ENCODE measurements at regions not wholly inside any gene's neighbourhood (a gene's known extent, or its start where the extent isn't known, plus 50 kb on each side); places are given as distances from the start of the nearest gene placed in this dataset.
A peak's percentile ranks its signal among the peaks of the same experiment; 100 is the strongest.

DNA sequence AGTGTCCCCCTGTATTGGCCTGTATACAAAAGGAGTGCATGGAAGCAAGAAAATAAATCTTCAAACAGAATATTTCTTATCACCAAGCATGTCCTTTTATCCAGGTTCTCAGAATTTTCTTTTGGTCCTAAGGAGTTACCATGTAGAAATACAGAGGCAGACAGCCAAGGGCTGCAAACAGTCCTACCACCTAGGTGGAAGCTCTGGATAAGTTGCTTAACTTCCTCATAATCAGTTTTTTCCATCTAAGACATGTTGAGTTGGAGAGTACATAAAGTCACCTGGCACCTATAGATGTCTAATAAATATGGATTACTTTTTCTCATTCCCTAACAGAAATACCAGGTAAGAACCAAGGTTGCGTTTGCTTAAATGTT, 57.0 kb upstream of the BLID start:
- intact Hi-C loops (cut with DNase I) = no loop called here
- Histone ChIP-seq H3K36me3 (no peaks in the 10 kb centered on the region), H3K4me1 (no peaks in the 10 kb centered on the region), H3K27ac (no peak overlapping the region), H3K27me3 (no peaks in the 10 kb centered on the region), H3K4me3 (no peak overlapping the region), H3K9me3 (no peaks in the 10 kb centered on the region)
- TF ChIP-seq, protein P1, sequence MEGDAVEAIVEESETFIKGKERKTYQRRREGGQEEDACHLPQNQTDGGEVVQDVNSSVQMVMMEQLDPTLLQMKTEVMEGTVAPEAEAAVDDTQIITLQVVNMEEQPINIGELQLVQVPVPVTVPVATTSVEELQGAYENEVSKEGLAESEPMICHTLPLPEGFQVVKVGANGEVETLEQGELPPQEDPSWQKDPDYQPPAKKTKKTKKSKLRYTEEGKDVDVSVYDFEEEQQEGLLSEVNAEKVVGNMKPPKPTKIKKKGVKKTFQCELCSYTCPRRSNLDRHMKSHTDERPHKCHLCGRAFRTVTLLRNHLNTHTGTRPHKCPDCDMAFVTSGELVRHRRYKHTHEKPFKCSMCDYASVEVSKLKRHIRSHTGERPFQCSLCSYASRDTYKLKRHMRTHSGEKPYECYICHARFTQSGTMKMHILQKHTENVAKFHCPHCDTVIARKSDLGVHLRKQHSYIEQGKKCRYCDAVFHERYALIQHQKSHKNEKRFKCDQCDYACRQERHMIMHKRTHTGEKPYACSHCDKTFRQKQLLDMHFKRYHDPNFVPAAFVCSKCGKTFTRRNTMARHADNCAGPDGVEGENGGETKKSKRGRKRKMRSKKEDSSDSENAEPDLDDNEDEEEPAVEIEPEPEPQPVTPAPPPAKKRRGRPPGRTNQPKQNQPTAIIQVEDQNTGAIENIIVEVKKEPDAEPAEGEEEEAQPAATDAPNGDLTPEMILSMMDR (IDR thresholded peaks at IDR 0.05) = no peak
- no peak for TF ChIP-seq POLR2AphosphoS5 (IDR thresholded peaks at IDR 0.05; ENCODE audit: insufficient read depth in 1 of 2, low read depth in 1 of 2)
- no peak for TF ChIP-seq POLR2A (IDR thresholded peaks at IDR 0.05)
- no peak for DNase-seq (ENCODE audit: extremely low spot score in 2 of 2)

DNA sequence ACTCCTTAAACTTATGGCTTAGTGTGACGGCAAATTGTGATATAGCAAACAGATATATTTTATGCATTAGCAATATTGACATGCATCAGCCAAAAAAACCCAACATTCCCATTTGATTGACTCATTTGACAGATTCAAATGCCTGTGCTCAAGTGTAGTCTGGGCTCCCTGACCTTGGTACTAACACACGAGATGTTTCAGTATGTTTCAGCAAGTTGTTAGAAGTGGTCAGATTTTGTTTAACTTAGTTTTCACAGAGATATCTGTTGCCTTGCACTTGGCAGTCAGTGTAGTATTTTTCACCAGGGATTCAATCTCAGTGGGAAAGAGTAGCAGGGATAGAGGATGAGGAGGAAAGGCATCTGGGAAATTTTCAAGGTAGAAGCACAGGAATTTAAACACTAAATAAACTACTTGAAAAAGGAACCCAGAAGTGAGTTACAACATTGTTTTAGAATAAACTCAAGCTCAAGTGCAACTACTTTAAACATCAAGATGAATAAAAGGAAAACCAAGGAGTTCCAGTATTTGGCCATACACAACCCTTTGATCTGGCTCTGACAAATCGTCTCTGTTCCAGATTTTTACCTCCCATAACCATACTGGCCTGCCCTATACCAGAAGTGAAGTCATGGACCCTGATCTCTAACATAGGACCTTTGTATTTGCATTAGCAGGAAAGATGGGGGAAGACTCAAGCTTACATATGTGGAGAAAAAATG, 56.5 kb upstream of the BLID start:
- Histone ChIP-seq H3K4me3 (no peak overlapping the region), H3K9me3 (no peaks in the 10 kb centered on the region), H3K27ac (no peak overlapping the region), H3K36me3 (no peaks in the 10 kb centered on the region), H3K27me3 (no peaks in the 10 kb centered on the region), H3K4me1 (no peaks in the 10 kb centered on the region)
- DNase-seq (ENCODE audit: extremely low spot score in 2 of 2) = no peak
- no peak for TF ChIP-seq POLR2AphosphoS5 (IDR thresholded peaks at IDR 0.05; ENCODE audit: insufficient read depth in 1 of 2, low read depth in 1 of 2)
- no peak for TF ChIP-seq POLR2A (IDR thresholded peaks at IDR 0.05)
- TF ChIP-seq, protein P1 (IDR thresholded peaks at IDR 0.05) = no peak
- intact Hi-C loops (cut with DNase I) = no loop called here

DNA sequence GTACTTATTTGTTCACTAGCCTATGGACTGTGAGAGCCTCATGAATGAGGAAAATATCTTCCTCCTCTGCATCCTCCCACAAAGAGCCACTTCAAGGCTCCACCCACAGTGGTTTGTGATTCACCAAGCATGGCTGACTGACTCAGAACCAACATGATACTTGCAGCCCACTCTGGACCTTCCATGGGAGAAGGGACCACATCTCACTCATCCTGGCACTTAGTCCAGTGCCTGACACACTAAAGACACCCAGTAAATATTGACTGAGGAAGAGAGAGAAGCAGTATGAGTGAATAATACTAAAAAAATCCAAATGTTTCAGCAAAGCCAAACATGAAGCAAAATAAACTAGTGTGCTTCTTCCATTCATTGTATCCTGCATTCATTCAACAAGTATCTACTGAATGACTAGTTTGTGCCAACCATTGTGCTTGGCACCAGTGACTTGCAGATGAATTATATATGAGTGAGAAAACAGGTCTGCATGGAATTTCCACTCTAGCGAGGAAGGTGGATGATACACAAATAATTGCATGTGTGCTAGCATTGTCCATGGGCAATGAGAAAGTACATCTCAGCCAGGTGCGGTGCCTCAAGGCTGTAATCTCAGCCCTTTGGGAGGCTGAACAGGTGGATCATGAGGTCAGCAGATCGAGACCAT, 54.9 kb upstream of the BLID start:
- TF ChIP-seq POLR2A (IDR thresholded peaks at IDR 0.05) = no peak
- TF ChIP-seq, protein P1 (IDR thresholded peaks at IDR 0.05) = no peak
- TF ChIP-seq POLR2AphosphoS5 (IDR thresholded peaks at IDR 0.05; ENCODE audit: insufficient read depth in 1 of 2, low read depth in 1 of 2) = no peak
- Histone ChIP-seq H3K27me3 (no peaks in the 10 kb centered on the region), H3K9me3 (no peaks in the 10 kb centered on the region), H3K36me3 (no peaks in the 10 kb centered on the region), H3K27ac (no peak overlapping the region), H3K4me3 (no peak overlapping the region), H3K4me1 (no peaks in the 10 kb centered on the region)
- intact Hi-C loops (cut with DNase I) = no loop called here
- DNase-seq (ENCODE audit: extremely low spot score in 2 of 2) = no peak

DNA sequence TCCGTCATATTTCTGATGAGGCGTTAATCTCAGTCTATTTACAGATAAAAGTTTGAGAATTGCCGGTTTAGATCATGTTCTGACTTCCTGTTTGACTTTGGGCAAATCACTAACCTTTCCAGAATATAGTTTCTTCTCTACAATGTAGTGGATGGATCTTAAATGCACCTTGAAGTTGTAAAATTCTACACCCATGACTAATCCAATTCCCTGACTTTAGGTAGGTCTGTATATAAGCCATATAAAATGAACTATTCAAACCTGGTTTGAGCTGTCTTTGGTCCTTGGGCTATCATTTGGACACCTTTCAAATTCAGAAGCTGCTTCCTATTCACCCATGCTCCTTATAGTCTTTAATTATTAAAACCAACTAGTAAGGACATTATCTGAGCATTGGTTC, 52.2 kb upstream of the BLID start:
- intact Hi-C loops (cut with DNase I) = no loop called here
- H3K4me1 ChIP-seq = no peaks in the 10 kb centered on the region
- TF ChIP-seq POLR2A (IDR thresholded peaks at IDR 0.05) (no peak), POLR2AphosphoS5 (IDR thresholded peaks at IDR 0.05; ENCODE audit: insufficient read depth in 1 of 2, low read depth in 1 of 2) (no peak)
- TF ChIP-seq, protein P1 (IDR thresholded peaks at IDR 0.05) = no peak

DNA sequence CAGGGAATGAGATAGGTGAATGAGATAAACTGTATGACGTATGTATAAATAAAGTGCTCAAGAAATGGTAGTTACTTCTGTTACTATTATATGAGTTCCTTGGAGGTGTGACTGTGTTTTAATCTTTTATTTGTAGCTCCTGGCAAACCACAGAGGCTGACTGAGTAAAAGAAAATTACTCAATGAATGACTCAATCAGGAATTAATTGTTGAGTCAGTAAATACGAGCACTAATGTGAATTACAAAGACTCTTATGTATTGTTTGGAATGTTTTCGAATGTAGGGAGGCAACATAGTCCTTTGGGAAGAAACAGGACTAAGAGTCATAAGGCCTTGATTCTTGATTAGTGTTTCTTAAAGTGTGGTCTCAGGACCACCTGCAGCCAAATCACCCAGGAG, 51.1 kb upstream of the BLID start:
- H3K4me3 ChIP-seq = no peak overlapping the region
- peaks cover 6% of the 10 kb centered on the region for H3K4me1 ChIP-seq
- intact Hi-C loops (cut with DNase I) = no loop called here
- peak overlapping the region; percentile 28 for H3K27ac ChIP-seq
- H3K9me3 ChIP-seq = no peaks in the 10 kb centered on the region
- H3K36me3 ChIP-seq = no peaks in the 10 kb centered on the region
- TF ChIP-seq, protein P1 (IDR thresholded peaks at IDR 0.05) = no peak
- TF ChIP-seq POLR2AphosphoS5 (IDR thresholded peaks at IDR 0.05; ENCODE audit: insufficient read depth in 1 of 2, low read depth in 1 of 2) (peak in 1 of 2 donors; percentile 71), POLR2A (IDR thresholded peaks at IDR 0.05) (no peak)
- H3K27me3 ChIP-seq = no peaks in the 10 kb centered on the region
- no peak for DNase-seq (ENCODE audit: extremely low spot score in 2 of 2)

More for the DNA sequence above, 52.2 kb upstream of the BLID start:
- no peaks in the 10 kb centered on the region for H3K9me3 ChIP-seq
- H3K36me3 ChIP-seq = no peaks in the 10 kb centered on the region
- H3K4me3 ChIP-seq = no peak overlapping the region
- no peaks in the 10 kb centered on the region for H3K27me3 ChIP-seq
- no peak for DNase-seq (ENCODE audit: extremely low spot score in 2 of 2)
- H3K27ac ChIP-seq = no peak overlapping the region

All from vagina (tissue), 2 donors.